ENCODE measurements at regions not wholly inside any gene's neighbourhood (a gene's known extent, or its start where the extent isn't known, plus 50 kb on each side); places are given as distances from the start of the nearest gene placed in this dataset.
"Not testable (repeated sequence)": the region's sequence is repeated elsewhere in the genome, so short reads cannot be mapped to it uniquely, and the experiment has no call there.

DNA sequence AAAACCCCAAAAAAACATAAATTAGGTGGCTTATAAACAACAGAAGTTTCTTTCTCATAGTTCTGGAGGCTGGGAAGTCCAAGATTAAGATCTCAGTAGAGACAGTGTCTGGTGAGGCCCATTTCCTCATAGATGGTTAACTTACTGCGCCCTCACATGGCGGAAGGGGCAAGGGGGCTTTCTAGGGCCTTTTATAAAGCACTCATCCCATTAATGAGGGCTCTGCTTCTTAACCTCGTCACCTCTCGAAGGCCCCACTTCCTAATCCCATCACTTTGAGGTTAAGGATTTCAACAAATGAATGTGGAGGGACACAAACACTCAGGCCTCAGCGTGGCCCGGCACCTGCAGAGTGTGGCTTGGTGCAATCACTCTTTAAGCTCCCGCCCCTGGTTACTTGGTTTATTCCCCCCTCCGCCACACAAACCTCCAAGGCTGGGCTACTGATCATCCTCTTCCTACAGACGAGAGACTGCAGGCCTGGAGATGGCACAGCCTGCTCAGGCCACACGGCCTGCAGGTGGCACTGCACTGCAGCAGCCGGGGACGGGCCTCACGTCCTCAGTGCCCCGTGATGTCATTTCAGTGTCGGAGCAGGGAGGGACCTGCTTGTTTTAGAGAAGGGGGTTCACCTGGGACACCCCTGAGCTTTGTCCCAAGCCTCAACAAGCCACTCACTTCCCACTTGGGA, 188.9 kb upstream of the ZNF469 start:
- WGBS (ENCODE audit: extremely low coverage, insufficient read length, low lambda C conversion rate) = no CpG with 5 or more reads among the region's 15 CpGs
- not testable (repeated sequence) for H2BK120ac ChIP-seq (ENCODE audit: low read depth, low read length, poor library complexity, severe bottlenecking); H3K4ac ChIP-seq (ENCODE audit: low read depth, low read length); H3K56ac ChIP-seq (ENCODE audit: insufficient read length, low read depth, low read length); H2BK15ac ChIP-seq (ENCODE audit: low read depth, low read length); H3K79me1 ChIP-seq (ENCODE audit: insufficient read depth, low read depth, low read length, poor library complexity, severe bottlenecking); H3K4me2 ChIP-seq (ENCODE audit: insufficient read depth, insufficient read length, low read length); H2BK20ac ChIP-seq (ENCODE audit: low read depth, low read length, poor library complexity, severe bottlenecking); H4K8ac ChIP-seq (replicated peaks; ENCODE audit: insufficient read length, low read depth, low read length); H3K14ac ChIP-seq (ENCODE audit: insufficient read depth, low read length); H3K18ac ChIP-seq (ENCODE audit: insufficient read length, low read depth, low read length); H4K20me1 ChIP-seq (ENCODE audit: control insufficient read depth, insufficient read depth, insufficient read length); H3K27ac Mint-ChIP-seq; H2AFZ ChIP-seq (ENCODE audit: low read length); H3K23me2 ChIP-seq (ENCODE audit: insufficient read length, low read depth, low read length, poor library complexity, severe bottlenecking); H4K5ac ChIP-seq (ENCODE audit: insufficient read length, low read depth, low read length); H3K9ac ChIP-seq (ENCODE audit: extremely low read depth, insufficient read length, low read length); H4K91ac ChIP-seq (ENCODE audit: insufficient read length, low read depth, low read length); H3K9me3 ChIP-seq (ENCODE audit: control insufficient read depth, low read depth, low read length); H3K27me3 ChIP-seq (ENCODE audit: insufficient read depth, low read length); H2BK12ac ChIP-seq (ENCODE audit: insufficient read length, low read depth, low read length); H3K4me3 Mint-ChIP-seq; H3T11ph ChIP-seq (ENCODE audit: low read length); H2AK5ac ChIP-seq (ENCODE audit: insufficient read length, low read length); H3K4me1 ChIP-seq (ENCODE audit: insufficient read depth, low read length); H3K79me2 ChIP-seq (ENCODE audit: insufficient read depth, low read length); H3K27ac ChIP-seq (ENCODE audit: insufficient read length, low read depth, low read length); H3K23ac ChIP-seq (ENCODE audit: insufficient read length, low read depth, low read length); H3K4me1 Mint-ChIP-seq; H3K27me3 Mint-ChIP-seq (ENCODE audit: low read depth); H2BK5ac ChIP-seq (ENCODE audit: insufficient read length, low read length)
- TF ChIP-seq, protein P1, sequence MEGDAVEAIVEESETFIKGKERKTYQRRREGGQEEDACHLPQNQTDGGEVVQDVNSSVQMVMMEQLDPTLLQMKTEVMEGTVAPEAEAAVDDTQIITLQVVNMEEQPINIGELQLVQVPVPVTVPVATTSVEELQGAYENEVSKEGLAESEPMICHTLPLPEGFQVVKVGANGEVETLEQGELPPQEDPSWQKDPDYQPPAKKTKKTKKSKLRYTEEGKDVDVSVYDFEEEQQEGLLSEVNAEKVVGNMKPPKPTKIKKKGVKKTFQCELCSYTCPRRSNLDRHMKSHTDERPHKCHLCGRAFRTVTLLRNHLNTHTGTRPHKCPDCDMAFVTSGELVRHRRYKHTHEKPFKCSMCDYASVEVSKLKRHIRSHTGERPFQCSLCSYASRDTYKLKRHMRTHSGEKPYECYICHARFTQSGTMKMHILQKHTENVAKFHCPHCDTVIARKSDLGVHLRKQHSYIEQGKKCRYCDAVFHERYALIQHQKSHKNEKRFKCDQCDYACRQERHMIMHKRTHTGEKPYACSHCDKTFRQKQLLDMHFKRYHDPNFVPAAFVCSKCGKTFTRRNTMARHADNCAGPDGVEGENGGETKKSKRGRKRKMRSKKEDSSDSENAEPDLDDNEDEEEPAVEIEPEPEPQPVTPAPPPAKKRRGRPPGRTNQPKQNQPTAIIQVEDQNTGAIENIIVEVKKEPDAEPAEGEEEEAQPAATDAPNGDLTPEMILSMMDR (conservative IDR thresholded peaks at IDR 0.05) = peak; percentile 74
- Mint-ChIP-seq H3K36me3 (ENCODE audit: insufficient read depth in 1 of 3, low read depth in 3 of 3) (peaks cover 7 to 11% (median 9%) of the 10 kb centered on the region in 3 experiments; a peak in 6 of 7 replicates), H3K9me3 (peaks cover 15 to 16% of the 10 kb centered on the region in 2 experiments)
- peak; percentile 79 for DNase-seq

All from H9 (cell line).